Stimulated activated CD4-positive, alpha-beta T cell treated with anti-CD3 and anti-CD28 coated beads, TNF-alpha, amount 100 ng/mL, for 1 hour (primary cell): ENCODE measurements at regions not wholly inside any gene's neighbourhood (a gene's known extent, or its start where the extent isn't known, plus 50 kb on each side); places are given as distances from the start of the nearest gene placed in this dataset.

Experiments used
- DNase-seq, 3 donors: peaks; one replicate each; pipeline ENCODE4 v3.0.0-alpha.2; 2020; ENCODE audit warnings: low read depth in 3 of 3, low spot score in 1 of 3

GRCh38 chr6:145490068-145490467 lies 245.3 kb downstream of the EPM2A start:
- DNase-seq = no peak

- DNase-seq = no peak
Measured at GRCh38 chr6:145491126-145491525, 244.2 kb downstream of the EPM2A start.

- no peak for DNase-seq
Measured at GRCh38 chr6:145497006-145497405, 238.3 kb downstream of the EPM2A start.

- no peak for DNase-seq
Measured at GRCh38 chr6:145498425-145498824, 236.9 kb downstream of the EPM2A start.

GRCh38 chr6:145502416-145502815 lies 232.9 kb downstream of the EPM2A start:
- DNase-seq = no peak

GRCh38 chr6:145506136-145506535 lies 229.2 kb downstream of the EPM2A start:
- no peak for DNase-seq

- no peak for DNase-seq
Measured at GRCh38 chr6:145506565-145506964, 228.8 kb downstream of the EPM2A start.

GRCh38 chr6:145507239-145507638 lies 228.1 kb downstream of the EPM2A start:
- no peak for DNase-seq

GRCh38 chr6:145508107-145508506 lies 227.2 kb downstream of the EPM2A start:
- no peak for DNase-seq

- DNase-seq = no peak
Measured at GRCh38 chr6:145517492-145517891, 217.8 kb downstream of the EPM2A start.

GRCh38 chr6:145525038-145525437 lies 210.3 kb downstream of the EPM2A start:
- no peak for DNase-seq

GRCh38 chr6:145529582-145529981 lies 205.7 kb downstream of the EPM2A start:
- no peak for DNase-seq

- no peak for DNase-seq
Measured at GRCh38 chr6:145530454-145530853, 204.9 kb downstream of the EPM2A start.

- DNase-seq = no peak
Measured at GRCh38 chr6:145531032-145531431, 204.3 kb downstream of the EPM2A start.

GRCh38 chr6:145531822-145532221 lies 203.5 kb downstream of the EPM2A start:
- no peak for DNase-seq

GRCh38 chr6:145532361-145532760 lies 203.0 kb downstream of the EPM2A start:
- DNase-seq = no peak

- DNase-seq = no peak
Measured at GRCh38 chr6:145534989-145535388, 200.3 kb downstream of the EPM2A start.

- DNase-seq = no peak
Measured at GRCh38 chr6:145538989-145539388, 196.3 kb downstream of the EPM2A start.

- no peak for DNase-seq
Measured at GRCh38 chr6:145539831-145540230, 195.5 kb downstream of the EPM2A start.

GRCh38 chr6:145540741-145541140 lies 194.6 kb downstream of the EPM2A start:
- DNase-seq = no peak

GRCh38 chr6:145544041-145544440 lies 191.3 kb downstream of the EPM2A start:
- DNase-seq = no peak

GRCh38 chr6:145544514-145544913 lies 190.8 kb downstream of the EPM2A start:
- no peak for DNase-seq

- no peak for DNase-seq
Measured at GRCh38 chr6:145546265-145546664, 189.1 kb downstream of the EPM2A start.
